Esophagus muscularis mucosa (tissue), 4 donors: ENCODE measurements at regions not wholly inside any gene's neighbourhood (a gene's known extent, or its start where the extent isn't known, plus 50 kb on each side); places are given as distances from the start of the nearest gene placed in this dataset.

Source experiments
- EP300 ChIP-seq: sonication (generic); formaldehyde crosslinking; IDR thresholded peaks from one replicate; pipeline ENCODE4 v1.6.1; 2017; ENCODE audit warnings: antibody characterized with exemption
- POLR2A ChIP-seq: fragments of 450-650 bp; IDR thresholded peaks from one replicate; pipeline ENCODE4 v1.6.1; 2017; ENCODE audit warnings: antibody characterized with exemption, moderate library complexity, mild to moderate bottlenecking, low read depth
- POLR2AphosphoS5 ChIP-seq, 2 donors: sonication (generic); formaldehyde crosslinking; IDR thresholded peaks; one replicate each; pipeline ENCODE4 v1.6.1; 2017; ENCODE audit warnings: antibody characterized with exemption in 2 of 2
- TF ChIP-seq, protein P1 (sequence below), 3 experiments: fragments of 200-600 bp in 2 of 3; fragments of 450-650 bp in 1 of 3; sonication (generic) in 2 of 3; IDR thresholded peaks; one replicate each; pipeline ENCODE4 v1.5.1; 2017 to 2019; ENCODE audit warnings: antibody characterized with exemption in 3 of 3, mild to moderate bottlenecking in 2 of 3, moderate library complexity in 1 of 3

DNA sequence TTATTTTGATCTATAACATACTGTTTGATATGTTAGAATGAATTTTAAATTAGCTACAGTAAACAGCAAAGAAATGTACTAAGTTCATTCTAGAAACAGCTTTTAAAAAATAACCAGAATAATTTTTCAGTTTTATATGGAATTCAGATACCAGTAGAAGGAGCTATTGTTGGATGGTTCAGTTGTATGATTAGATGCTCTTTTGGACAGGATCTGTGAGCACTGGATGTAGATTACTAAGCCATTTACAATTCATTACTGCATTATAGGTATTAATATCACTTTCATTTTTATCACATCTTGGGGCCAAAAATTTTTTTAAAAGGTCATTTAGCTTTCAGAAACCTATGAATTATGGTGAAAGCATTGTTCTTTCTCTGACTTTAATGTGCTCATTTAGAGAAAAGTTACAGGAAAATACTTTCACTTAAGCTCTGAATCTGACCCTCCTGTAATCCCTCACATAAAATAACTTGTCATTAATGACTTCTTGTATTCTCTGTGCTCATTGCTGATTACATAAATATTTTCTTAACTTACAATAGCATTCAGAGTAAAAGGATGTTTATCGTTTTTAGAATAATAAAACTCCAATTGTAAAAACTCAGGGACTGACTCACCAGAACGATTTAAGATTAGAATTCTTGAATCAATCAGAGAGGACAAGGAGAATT is 750.2 kb downstream of the SLC4A3 start:
- TF ChIP-seq, protein P1, sequence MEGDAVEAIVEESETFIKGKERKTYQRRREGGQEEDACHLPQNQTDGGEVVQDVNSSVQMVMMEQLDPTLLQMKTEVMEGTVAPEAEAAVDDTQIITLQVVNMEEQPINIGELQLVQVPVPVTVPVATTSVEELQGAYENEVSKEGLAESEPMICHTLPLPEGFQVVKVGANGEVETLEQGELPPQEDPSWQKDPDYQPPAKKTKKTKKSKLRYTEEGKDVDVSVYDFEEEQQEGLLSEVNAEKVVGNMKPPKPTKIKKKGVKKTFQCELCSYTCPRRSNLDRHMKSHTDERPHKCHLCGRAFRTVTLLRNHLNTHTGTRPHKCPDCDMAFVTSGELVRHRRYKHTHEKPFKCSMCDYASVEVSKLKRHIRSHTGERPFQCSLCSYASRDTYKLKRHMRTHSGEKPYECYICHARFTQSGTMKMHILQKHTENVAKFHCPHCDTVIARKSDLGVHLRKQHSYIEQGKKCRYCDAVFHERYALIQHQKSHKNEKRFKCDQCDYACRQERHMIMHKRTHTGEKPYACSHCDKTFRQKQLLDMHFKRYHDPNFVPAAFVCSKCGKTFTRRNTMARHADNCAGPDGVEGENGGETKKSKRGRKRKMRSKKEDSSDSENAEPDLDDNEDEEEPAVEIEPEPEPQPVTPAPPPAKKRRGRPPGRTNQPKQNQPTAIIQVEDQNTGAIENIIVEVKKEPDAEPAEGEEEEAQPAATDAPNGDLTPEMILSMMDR (IDR thresholded peaks at IDR 0.05) = no peak
- no peak for TF ChIP-seq POLR2AphosphoS5 (IDR thresholded peaks at IDR 0.05)
- no peak for TF ChIP-seq EP300
- TF ChIP-seq POLR2A = no peak
